ENCODE measurements at regions not wholly inside any gene's neighbourhood (a gene's known extent, or its start where the extent isn't known, plus 50 kb on each side); places are given as distances from the start of the nearest gene placed in this dataset.

DNA sequence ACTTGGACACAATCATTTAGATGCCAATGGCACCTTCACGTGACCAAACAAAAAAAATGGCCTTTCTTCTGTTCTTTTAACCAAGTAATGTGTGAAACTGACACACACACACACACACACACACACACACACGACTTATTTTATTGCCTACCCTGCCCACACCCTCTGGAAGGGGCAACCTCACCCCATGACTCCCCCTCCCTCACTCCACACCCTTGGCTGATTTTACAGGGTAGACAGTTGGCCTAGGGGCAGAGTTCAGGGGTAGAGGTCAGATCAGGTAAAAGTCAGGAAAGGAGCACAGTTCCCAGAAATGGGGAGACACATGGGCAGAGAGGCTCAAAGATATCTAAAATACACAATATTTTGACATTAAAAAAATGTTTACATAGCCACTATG, 144.8 kb upstream of the GJB5 start:
- TF ChIP-seq, protein P1, sequence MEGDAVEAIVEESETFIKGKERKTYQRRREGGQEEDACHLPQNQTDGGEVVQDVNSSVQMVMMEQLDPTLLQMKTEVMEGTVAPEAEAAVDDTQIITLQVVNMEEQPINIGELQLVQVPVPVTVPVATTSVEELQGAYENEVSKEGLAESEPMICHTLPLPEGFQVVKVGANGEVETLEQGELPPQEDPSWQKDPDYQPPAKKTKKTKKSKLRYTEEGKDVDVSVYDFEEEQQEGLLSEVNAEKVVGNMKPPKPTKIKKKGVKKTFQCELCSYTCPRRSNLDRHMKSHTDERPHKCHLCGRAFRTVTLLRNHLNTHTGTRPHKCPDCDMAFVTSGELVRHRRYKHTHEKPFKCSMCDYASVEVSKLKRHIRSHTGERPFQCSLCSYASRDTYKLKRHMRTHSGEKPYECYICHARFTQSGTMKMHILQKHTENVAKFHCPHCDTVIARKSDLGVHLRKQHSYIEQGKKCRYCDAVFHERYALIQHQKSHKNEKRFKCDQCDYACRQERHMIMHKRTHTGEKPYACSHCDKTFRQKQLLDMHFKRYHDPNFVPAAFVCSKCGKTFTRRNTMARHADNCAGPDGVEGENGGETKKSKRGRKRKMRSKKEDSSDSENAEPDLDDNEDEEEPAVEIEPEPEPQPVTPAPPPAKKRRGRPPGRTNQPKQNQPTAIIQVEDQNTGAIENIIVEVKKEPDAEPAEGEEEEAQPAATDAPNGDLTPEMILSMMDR (IDR thresholded peaks at IDR 0.05; ENCODE audit: low read depth, low read length), result no peak
- no peak overlapping the region for H3K4me3 ChIP-seq (ENCODE audit: low read depth, low read length)

DNA sequence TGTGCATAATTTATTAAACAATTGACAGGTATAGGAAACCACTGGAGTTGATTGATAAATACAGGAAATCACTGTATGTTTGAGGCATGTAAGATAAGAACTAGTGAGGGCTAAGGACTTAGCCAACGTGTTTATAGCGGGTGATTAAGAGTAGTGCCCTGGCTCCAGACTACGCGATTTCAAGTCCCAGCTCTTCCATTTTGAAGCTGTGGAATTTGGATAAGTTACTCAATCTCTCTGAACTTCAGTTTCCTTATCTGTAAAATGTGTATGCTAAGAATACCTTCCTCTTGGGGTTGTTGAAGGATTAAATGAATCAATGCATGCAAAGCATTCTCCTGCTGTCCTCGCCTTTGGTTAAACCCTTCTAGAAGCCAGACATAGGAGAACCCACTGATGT, 143.3 kb upstream of the GJB5 start:
- TF ChIP-seq, protein P1 (IDR thresholded peaks at IDR 0.05; ENCODE audit: low read depth, low read length), result no peak
- no peak overlapping the region for H3K4me3 ChIP-seq (ENCODE audit: low read depth, low read length)

DNA sequence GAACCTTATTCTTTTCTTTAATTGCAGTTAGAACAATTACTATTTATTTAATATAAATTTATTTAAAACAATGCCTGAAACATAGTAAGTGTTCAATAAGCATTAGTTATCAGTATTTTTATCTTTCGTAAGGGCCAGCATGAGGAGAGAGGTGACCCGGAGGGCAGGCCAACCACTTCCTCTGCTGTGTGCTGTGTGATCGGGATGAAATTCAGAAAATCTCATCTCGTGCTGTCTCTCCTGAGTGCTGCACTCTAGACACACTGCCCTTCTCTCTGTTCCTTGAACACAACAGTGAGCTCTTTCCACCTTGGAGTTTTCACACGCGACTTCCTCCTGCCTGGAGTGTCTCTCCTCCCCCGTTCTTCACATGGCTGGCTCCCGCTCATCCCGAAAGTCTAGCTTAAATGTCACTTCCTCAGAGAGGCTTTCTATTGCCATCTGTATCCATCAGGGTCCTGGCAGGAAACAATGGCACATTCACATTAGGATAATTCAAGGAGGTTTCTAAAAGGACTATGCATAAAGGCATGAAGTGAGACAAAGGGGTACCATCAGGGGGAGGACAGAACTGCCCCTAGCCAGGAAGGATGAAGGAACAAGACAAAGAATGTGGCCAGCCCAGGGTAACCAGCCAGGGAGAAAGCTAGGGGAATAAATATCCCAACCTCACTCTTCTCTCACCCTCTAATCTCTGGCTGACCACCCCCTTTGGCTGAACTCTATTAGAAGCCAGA, 142.6 kb upstream of the GJB5 start:
- H3K4me3 ChIP-seq (ENCODE audit: low read depth, low read length), result no peak overlapping the region
- TF ChIP-seq, protein P1 (IDR thresholded peaks at IDR 0.05; ENCODE audit: low read depth, low read length), result no peak

DNA sequence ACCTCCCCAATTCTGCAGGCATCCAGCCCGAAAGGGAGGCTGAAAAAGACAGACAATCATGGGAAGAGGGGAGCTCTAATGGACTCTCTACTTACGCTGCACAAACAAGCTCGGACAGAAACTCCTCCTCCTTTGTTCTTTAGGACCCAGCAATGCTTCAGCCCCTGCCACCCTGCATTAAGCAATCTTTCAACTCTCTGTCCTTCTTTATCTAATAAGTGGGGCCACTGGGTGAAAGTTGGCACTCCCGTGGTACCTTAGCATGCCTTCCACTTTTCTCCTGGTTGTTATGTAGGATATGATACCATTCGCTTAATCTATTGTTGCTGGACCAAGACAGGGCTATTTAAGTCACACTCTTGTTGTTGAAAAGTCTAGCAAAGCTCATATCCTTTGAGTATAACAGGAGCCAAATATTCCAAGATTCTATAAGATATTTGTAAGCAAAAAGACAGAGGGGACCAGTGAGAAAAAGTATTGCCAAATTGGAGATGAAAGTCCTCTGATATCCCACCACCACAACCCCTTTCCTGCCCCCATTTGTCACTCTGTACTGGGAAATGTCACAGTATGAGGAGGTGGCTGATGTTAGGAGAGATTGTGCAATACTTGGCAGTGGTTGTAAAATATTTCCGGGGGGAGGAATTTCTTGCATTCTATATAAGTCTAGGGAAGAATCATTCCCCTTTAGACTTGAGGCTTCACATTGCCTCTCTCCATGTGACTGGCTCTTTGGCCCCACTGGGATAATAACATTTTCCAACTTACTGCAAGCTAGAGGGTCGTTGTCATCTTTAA, 137.3 kb upstream of the GJB5 start:
- TF ChIP-seq, protein P1 (IDR thresholded peaks at IDR 0.05; ENCODE audit: low read depth, low read length), result no peak
- no peak overlapping the region for H3K4me3 ChIP-seq (ENCODE audit: low read depth, low read length)

DNA sequence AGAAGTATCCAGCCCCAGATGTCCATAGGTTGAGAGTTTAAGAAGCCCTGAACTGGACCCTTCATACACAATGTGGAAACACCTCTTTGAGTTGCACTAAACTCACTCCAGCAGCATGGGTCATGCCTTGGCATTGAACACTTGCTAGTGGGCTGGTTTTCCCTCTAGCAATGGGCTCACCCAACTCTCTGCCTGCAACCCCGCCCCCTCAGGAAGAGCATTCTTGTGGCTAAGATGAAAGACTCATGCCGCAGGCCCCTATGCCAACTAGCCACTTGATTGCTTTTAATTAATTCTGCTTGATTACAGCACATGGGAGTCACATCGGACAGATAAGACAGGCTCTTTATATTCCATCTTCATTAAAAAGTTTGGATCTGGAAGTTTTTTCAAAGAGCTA, 136.5 kb upstream of the GJB5 start:
- TF ChIP-seq, protein P1 (IDR thresholded peaks at IDR 0.05; ENCODE audit: low read depth, low read length), result no peak

DNA sequence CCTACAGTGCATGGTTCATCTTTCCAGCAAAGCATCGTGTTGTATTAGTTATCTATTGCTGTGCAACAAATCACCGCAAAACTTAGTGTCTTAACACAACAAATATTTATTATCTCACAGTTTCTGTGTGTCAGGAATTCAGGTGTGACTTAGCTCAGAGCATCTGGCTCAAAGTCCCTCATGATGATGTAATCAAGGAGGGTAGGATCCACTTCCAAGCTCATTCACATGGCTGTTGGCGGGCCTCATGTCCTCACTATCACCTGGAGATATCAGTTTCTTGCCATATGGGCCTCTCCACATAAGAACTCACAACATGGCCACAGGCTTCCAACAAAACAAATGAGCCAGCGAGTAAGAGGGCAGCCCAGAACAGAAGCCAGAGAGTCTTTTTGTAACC, 135.6 kb upstream of the GJB5 start:
- H3K4me3 ChIP-seq (ENCODE audit: low read depth, low read length), result no peak overlapping the region
- TF ChIP-seq, protein P1 (IDR thresholded peaks at IDR 0.05; ENCODE audit: low read depth, low read length), result no peak

More for the DNA sequence above, 136.5 kb upstream of the GJB5 start:
- no peak overlapping the region for H3K4me3 ChIP-seq (ENCODE audit: low read depth, low read length)

DNA sequence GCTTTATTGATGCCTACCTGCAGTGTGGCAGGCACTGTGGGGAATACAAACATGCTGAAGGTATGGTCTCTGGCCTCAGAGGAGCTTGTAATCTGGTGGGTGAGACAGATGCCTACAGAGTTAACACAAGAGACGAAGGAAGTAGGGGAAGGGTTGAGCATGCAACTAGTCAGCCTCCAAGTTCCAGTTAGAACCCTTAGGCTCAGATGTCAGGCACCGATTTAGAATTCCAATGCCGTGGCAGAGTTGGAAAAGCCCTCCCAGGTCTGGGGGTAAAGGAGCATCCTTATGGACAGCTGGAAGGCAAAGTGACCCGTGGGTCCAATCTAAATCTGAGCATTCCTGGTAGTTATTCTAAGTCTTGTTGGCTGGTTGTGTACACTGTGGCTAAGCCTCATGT, 132.9 kb upstream of the GJB5 start:
- no peak overlapping the region for H3K4me3 ChIP-seq (ENCODE audit: low read depth, low read length)
- TF ChIP-seq, protein P1 (IDR thresholded peaks at IDR 0.05; ENCODE audit: low read depth, low read length), result no peak
